LHCN-M2 (cell line): ENCODE measurements at regions not wholly inside any gene's neighbourhood (a gene's known extent, or its start where the extent isn't known, plus 50 kb on each side); places are given as distances from the start of the nearest gene placed in this dataset.

Experiments used
- DNase-seq: peaks from one replicate; pipeline ENCODE4 v3.0.0-alpha.2; 2012; ENCODE audit warnings: low read depth

DNA sequence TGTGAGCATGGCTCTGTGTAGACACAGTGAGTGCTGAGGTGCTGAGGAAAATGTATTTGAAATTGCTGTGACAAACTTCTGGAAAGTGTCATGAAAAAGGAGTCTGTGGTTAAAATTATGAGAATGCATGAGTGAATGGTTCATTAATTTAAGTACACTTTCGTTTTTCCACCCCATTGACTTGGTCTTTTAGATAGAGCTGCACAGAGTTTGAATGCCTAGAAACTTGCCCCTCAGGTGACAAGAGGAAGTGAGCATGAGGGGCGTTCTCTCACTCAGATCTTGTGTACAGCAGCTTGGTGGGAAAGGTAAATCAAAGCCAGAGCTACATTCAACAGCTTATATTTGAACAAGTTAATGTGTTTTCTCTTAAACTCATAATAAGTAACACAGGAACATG, 296.8 kb downstream of the WDR72 start:
- DNase-seq: no peak

DNA sequence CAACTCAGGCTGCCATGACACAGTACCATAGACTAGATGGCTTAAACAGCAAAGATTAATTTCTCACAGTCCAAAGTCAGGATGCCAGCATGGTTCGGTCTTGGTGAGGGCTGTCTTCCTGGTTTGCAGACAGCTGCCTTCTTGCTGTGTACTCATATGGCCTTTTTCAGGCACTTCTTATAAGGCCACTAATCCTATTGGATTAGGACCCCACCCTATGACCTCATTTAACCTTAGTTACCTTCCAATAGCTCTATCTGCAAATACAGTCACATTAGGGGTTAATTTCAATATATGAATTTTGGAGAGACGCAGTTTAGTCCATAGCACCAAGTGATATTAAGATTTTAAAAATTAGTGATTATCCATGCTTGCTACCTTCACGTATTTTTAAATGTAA, 297.8 kb downstream of the WDR72 start:
- DNase-seq: no peak

DNA sequence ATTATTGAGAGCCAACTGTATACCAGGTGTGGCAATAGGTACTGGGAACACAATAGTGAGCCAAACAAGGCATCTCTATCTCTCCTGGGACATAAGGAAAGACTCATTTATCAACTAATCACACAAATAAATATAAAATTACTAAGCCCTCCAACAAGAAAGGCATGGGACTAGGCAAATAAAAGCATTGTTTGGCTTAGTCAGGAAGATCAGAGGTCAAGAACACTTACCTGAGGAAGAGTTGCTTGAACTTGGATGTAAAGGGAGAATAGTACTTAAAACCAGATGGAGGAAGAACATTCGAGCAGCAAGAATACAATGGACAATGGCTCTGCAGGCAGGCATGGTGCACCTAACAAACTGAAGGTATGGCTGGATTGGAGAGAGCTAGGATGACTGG, 300.7 kb downstream of the WDR72 start:
- DNase-seq: no peak

DNA sequence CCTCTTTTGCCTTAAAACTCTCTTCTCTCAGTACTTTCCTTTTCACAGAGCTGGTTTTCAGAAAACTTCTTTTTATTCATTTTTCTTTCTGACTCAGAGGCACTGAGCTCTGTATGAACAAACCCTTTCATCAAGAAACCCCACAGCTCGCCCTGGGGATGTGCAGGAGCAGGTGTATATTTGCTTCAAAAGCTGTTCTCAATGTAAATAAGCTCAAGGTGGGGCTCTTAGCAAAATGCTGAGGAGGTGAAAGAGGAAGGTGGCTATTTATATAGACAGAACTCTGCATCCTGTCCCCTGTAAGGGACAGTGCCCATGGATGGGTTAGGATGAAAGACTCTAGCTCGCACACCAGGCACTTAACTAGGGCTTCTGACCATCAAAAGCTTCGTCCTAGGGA, 302.0 kb downstream of the WDR72 start:
- DNase-seq: no peak

DNA sequence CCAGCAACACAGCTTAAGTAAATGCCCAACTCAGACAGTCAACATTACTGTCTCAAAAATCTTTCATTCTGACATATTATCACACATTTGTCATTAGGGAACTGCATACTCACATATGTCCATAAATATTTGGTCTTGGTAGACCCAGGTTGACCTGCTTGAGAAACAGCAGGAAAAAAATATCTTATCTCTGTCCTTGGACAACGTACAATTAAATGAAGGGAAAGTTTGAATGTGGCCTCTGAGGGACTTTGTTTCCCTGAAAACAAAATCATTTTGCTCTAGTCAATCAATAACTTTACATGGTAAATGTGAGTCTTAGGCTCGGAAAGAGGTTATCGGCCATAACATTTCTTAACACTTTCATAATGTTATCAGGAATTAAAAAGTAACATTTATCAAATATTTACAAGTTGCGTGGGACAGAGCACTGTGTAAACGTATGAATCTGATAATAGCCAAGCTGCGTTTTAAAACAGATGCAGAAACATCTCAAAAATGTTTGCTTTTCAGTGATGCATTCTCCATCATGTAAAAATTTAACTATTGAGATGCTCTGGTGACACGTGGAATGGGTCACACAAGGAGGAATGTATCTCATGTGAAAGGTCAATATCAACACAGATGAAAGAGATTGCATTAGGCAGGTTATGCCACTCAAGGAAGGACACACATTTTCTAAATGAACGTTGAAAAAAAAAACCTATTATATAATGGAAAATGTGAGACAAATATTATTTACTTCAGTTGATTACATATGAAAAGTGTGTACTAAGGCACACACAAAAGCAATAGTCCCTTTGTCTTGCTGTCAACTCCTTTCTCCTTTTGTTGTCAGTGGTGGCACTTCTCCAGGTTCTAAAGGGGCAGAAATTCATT, 304.4 kb downstream of the WDR72 start:
- no peak for DNase-seq

DNA sequence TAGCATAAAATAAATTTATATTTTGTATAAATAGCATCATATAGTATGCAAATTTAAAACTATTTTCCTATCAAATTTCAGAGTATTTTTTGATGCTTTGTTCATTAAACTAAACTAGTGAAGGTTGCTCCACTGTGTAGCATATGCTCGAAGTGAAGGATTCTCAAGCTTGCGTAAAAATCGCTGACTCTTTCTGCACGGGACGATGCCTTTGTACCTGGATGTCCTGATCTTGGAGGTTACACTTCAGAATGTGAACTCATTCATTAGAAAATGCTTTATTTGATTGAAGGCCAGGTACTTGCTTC, 305.0 kb downstream of the WDR72 start:
- DNase-seq: no peak

DNA sequence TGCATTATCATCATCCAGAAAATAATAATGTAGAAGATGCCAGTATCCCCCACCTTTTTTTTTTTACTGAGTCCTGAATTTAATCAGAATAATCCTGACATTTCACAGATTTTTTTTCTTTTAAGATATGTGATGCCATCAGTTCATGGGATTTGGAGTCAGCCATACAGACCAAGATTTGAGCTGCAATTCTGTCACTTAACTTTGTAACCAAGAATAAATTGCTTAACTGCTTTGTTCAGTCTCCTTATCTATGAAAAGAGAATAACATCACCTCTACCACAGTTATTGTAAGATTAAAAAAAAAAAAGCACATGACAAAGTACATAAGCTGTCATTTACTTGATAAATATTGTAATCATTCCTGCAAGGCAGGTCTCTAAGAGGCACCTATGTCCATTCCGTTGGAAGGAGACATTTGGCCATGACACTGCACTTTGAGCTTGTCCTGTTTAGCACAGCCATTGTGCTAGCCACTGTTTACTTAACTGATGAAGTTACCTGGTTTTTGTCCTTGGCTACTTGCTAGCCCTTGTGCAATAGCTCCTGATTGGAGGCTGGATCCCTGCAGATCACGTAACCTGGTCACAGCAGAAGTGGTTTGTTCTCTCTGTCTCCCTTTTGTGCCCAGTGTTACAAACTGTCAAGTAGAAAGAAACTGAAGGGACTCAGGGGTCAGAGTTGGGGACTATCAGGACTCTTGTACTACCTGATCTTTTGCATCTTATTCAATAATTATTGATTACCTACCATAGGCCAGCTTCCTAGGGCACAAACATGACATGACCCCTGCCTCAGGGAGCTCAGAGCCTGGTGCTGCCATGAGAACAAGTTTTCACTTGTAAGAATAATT, 306.0 kb downstream of the WDR72 start:
- DNase-seq: no peak

DNA sequence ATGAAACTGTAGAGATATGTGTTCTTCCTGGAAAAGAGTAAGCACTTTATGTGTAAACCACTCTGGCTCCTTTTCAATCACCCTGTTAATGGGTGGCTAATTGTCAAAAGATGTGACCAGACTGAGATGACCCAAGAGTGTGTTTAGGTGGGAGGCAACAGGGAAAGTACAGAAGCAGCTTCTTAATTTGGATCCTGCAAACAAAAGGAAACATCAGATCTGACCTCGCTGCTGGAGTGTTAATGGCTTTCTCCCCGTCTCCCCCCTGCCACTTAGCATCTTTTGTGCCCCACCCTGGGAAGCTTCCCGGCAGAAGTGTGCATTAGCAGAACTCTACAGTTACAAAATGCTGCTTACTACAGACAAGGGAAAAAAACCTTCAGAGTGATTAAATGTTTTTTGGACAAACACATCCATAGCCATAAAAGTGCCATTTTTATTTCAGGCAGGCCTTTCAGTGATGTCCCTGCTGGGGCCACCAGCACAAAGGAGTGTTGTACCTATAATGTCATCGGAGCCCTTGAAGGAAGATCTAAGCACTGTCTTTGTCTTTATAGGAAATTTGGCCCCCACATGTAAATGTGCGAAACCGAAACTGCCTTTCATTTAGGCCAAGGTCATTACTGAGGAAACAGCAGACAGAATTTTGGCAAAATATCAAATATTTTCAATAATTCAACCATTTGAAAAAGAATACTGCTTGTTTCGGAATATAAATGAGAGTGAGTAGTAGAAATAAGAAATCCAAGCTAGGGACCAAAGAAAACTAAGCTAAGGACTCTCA, 311.0 kb downstream of the WDR72 start:
- no peak for DNase-seq

DNA sequence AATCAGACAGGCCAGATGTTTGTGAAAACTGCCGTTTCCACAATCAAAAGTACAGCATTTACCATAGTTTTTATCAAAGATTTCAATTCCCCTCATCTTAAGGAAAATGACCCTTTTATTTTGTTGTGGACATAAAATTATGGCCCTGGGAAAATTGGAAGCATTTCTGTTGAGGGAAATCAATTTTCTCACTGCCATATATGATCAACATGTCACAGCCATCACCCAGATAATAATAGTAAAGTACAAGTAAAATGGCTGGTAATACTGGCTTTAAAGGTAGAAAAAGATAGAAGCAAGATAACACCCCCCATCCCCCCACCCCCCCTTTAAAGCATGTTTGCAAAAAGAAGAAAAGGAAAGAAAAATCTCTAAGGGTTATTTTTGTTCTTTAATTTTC, 311.7 kb downstream of the WDR72 start:
- DNase-seq: no peak

DNA sequence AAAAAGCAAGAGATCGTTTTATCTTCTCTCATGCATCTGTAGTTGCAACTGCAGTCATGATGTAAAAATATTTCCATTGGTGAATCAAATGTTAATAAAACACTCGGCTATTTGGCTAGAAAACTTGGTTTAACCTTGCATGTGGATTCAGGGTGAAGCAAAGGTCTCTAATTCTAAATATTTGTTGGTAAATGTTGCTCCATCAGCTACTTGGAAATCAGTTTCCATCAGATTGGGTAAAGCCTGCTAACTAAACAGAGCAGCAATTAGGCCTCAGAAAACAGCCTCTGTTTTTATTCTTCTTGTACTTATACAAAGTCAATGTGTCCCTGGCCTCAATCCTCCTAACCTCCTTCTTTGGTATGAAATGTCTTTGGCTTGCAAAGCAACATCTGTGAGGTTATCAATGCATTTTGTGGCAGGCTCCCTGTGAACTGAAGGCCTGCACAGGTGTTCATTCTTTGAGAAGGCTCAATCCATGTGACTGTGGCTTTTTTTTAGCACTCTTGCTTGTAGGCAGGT, 312.3 kb downstream of the WDR72 start:
- no peak for DNase-seq

DNA sequence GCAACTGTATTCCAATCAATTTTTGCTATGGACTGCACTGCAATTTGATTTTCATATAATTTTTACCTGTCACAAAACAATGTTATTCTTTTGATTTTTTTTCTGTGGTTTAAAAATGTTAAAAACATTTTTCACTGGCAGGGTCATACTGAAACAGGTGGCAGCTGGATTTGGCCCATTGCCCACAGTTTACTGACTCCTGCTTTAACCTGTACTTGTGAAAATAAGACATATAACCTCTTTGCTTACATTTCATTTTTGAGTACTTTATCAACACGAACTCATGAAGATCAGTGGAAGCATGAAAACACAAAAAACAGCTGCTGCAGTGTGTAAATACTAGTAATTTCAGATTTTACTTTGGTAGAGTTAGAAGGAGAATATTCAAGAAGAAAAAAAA, 313.1 kb downstream of the WDR72 start:
- DNase-seq: no peak

DNA sequence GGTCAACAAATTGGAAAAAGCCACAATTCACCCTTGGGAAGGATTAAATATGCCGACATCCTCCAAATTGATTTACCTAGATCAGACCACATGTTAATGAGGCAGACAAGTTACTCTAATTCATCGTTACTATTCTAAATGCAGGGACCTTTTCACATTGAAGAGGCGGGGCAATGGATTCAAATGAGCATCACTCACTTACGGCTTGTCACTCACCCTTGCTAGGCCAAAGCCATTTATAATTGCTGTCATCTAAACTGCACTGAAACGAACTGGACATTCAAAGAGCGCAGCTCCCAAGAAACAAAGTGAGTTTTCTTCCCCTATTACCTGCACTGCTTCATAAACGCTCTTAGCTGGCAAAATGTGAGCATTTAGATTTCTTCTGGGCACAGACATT, 313.9 kb downstream of the WDR72 start:
- no peak for DNase-seq

DNA sequence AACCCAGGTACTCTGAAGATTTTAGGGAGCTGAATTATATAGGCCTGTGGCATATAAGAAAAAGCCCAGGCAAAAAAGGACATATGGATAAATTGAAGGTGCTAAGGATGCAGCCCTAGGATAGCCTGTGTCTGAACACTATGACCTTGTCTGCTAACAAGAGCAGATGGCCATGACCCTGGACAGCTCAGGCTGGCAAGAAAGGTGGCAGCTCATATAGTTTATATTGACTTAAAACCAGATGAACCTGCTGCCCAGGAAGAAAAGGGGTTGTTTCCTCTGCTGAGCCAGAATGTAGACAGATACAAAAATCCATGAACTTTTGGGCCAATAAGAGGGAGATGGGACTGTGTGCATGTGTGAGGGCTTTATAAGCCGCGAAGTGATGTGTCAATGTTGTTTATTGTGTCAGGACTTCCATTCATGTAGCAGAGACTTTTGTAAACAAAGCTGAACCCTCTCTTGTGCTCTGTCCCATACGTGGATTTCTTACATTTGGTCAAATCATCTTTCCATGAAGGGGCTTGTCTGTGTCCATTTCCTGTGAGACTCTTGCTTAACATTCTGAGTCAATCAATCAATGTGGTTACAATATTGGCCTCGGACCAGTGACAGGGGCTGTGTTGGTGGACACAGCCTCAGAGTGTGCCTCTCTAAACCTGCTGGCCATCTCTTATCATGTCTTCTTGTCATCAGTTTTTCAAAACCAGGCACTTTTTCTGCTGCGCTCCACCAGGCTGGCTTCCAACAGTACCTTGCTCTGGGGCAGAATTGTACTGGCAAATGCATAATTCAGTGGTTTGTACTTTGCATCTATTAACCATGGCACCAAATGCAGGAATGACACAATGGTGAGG, 321.2 kb downstream of the WDR72 start:
- DNase-seq: no peak

DNA sequence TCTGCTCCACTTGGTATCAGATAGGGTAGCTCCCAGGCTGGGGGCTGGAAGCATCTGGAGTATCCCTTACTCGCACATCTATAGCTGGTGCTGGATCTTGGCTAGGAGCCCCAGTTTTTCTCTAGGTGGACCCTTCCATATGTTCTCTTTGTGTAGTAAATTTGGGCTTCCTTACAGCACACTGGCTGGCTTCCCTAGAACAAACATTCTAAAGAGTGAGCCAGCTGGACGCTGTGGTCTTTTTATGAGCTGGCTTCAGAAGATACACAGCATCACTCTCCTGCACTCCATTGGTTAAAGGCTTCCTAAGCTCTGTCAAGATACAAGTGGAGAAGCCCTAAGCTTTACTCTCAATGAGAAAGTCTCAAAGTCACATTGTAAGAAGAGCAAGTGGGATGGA, 322.1 kb downstream of the WDR72 start:
- DNase-seq: no peak

DNA sequence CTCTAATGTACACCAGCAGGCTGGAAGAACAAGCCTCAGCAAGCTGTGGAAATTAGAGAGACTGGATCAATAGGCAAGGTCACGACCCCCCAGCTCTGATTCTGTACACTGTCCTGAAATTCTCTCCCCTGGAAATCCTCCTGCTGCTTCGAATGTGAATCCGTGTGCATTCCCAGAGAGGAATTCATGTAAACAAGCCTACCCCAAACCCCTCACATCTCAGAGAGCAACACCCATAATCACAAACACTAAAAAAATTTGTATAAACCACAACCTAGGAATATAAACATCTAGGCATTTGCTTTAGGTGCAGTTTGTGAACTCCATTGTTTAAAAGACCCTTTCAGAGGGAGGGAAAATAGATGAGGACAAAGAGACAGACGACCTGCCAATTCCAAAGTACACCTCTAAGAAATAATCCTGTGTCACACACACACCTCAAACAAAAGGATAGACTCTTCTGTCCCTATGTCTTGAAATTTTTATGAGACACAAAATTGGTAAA, 325.2 kb downstream of the WDR72 start:
- no peak for DNase-seq

DNA sequence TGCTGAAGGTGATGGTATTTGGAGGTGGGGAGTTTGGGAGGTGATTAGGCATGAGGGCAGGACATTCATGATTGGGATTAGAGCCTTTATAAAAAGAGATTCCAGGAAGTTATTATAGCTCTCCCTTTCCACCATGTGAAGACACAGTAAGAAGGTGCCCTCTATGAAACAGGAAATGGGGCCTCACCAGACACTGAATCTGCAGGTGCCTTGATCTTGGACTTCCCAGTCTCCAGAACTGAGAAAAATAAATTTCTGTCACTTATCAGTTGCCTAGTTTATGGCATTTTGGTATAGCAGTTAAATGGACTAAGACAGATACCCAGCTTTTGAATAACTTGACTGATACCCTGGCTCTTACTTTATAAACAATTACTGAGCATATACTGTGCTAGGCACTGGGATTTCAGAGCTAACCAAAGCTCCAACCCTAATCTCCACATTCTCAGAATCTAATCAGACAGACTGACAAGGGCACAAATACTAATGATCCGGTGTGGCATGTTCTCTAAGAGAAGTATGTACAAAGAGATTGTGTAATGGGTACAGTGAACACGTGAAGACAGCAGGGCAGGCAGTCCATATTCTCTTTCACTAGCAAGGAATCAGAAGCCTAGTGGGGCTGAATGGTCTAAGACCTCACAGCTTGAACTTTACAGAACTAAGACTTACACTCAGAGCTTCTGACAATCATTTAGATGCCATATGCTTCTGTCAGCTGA, 343.1 kb downstream of the WDR72 start:
- no peak for DNase-seq

DNA sequence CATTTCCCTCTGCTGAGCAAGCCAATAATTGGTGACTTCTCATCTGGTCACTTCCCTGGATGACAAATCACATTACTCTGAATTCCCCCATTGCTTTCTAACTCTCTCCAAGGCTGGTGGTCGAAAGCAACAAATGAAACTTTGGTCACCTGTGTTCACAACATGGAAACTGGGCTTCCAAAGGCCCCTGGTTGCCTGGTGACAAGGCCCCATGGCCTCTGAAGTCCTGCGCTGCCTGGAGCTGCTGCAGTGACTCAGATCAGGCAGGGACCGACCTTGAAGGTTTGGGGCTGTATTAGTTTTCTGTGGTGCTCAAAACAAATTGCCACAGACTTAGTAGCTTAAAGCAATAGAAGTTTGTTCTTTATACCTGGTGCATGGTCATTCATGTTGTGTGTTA, 345.3 kb downstream of the WDR72 start:
- DNase-seq: no peak

DNA sequence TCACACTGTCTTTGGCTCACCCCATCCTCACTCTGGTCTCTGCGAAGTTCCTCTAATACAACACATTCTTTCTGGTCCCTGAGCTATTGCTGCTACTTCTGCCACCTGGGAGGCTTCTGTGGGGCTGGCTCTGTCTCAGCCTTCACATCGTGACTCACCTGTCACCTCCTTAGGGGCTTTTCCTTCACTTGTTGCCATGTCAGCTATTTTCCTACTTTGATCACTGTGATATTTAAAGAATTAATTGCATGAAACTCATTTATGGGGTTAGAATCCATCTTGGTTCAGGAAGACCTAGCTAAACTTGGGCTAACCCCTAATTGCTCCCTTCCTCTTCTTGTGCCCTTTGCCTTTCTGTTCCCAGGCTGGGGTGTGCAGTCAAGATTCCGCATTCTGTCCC, 346.9 kb downstream of the WDR72 start:
- no peak for DNase-seq

DNA sequence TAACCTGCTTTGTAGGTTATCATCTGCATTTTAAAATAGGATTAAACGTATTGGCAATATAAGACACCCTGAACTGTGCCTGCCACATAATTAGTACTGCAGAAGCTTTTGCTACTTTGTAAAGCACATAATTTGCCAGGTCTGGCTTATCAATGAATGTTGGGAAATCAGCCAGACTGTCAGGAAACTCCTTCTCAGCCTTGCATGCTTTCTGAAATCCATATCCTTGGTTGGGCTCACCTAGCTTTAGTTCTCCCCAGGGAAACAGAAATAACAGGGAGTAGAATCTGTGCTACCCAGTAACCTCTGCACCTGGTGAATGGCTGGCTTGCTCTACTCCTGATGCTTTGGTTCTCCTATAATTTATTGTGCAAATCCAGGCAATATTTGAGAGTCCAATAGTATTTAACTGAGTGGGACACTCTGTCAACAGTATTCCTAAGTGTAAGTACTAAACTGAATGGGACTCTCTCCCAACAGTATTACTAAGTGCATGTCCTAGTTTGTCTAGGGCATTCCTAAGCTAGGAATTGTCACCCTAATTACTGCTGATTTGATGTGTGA, 354.5 kb downstream of the WDR72 start:
- no peak for DNase-seq

DNA sequence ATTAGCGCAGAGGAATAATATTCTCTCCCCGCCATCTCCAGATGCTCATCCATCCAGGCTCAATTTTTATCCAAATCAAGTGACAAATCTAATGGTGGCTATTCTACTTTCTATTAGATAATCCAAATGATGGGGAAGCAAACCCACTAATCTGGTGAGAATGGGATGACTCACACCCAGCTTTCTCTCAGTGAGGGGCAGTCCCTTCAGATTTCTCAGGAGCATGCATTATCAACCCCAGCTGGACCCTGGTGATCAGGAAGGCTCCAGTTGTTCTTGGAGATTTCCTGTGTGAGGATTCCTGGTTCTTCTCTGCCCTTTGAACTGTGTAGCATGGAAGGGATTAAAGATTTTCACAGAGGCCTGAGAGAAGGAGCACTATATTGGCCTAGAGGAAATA, 358.0 kb downstream of the WDR72 start:
- DNase-seq: no peak
